ENCODE measurements at regions not wholly inside any gene's neighbourhood (a gene's known extent, or its start where the extent isn't known, plus 50 kb on each side); places are given as distances from the start of the nearest gene placed in this dataset.

- TF ChIP-seq CTCF (IDR thresholded peaks at IDR 0.05) = no peak
- no peak for TF ChIP-seq EP300 (IDR thresholded peaks at IDR 0.05)
- no peak for TF ChIP-seq POLR2AphosphoS5 (IDR thresholded peaks at IDR 0.05)
These were observed 56.4 kb upstream of the TPTE start for GRCh38 chr21:10464975-10465374.

All from gastroesophageal sphincter (tissue), 3 donors.